ENCODE measurements at regions not wholly inside any gene's neighbourhood (a gene's known extent, or its start where the extent isn't known, plus 50 kb on each side); places are given as distances from the start of the nearest gene placed in this dataset.
A peak's percentile ranks its signal among the peaks of the same experiment; 100 is the strongest.

DNA sequence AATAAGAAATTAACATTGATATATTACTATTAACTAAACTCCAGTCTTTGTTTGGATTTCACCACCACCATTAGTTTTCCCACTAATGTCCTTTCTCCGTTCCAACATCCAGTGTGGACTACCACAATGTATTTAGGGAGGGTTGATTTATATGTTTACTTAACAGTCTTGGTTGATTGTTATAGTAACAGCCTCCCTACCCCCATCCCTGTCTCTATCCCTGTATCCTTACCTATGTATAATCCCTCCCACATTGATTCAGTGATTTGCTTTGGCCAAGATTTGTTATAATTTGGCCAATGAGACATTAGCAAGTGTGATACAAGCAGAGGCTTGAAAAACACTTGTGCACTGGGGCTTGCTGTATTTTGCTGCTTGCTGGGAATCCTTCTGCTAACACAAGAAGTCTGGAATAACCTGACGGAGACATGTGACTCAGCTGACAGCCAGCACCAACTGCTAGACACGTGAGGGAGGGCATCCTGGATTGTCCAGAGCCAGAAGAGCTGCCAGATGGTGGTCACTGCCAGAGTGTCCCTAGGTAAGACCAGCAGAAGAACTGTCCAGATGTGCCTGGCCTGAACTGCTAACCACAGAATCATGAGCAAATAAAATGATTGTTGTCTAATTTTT lies 51.2 kb upstream of the TCF7 start:
- no peak overlapping the region for H3K4me3 Mint-ChIP-seq
- no peaks in the 10 kb centered on the region for H3K9me3 Mint-ChIP-seq
- no peak for ATAC-seq (replicated peaks in 1 of 4)
- ChIA-PET POLR2A (no interaction called here), CTCF (no interaction called here)
- peaks cover 11 to 50% (median 19%) of the 10 kb centered on the region in 3 donors for H3K4me1 Mint-ChIP-seq
- WGBS (ENCODE audit: insufficient coverage), result 81% methylated on average over 2 of the region's 3 CpGs
- no peaks in the 10 kb centered on the region for H3K9me3 ChIP-seq
- H3K27me3 Mint-ChIP-seq, result no peaks in the 10 kb centered on the region
- no peak for DNase-seq
- H3K27ac ChIP-seq (ENCODE audit: low read length), result no peak overlapping the region
- no peaks in the 10 kb centered on the region for H3K27me3 ChIP-seq (replicated peaks in 1 of 2; ENCODE audit: control insufficient read depth in 2 of 2, extremely low read depth in 1 of 2, insufficient read depth in 2 of 2, low read length in 1 of 2)
- H3K4me3 ChIP-seq (ENCODE audit: control insufficient read depth in 1 of 2, extremely low read depth in 1 of 2, low read length in 1 of 2), result no peak overlapping the region
- peak overlapping the region in 1 of 2 donors; percentile 50 for H3K27ac Mint-ChIP-seq
- H3K36me3 Mint-ChIP-seq, result no peaks in the 10 kb centered on the region
- no peaks in the 10 kb centered on the region for H3K36me3 ChIP-seq (ENCODE audit: control insufficient read depth in 2 of 2, extremely low read depth in 1 of 2, insufficient read depth in 1 of 2, low read length in 1 of 2)
- peaks cover 5 to 12% of the 10 kb centered on the region in 2 experiments for H3K4me1 ChIP-seq (ENCODE audit: control insufficient read depth in 1 of 2, extremely low read depth in 1 of 2, insufficient read depth in 2 of 2, low read length in 2 of 2)

DNA sequence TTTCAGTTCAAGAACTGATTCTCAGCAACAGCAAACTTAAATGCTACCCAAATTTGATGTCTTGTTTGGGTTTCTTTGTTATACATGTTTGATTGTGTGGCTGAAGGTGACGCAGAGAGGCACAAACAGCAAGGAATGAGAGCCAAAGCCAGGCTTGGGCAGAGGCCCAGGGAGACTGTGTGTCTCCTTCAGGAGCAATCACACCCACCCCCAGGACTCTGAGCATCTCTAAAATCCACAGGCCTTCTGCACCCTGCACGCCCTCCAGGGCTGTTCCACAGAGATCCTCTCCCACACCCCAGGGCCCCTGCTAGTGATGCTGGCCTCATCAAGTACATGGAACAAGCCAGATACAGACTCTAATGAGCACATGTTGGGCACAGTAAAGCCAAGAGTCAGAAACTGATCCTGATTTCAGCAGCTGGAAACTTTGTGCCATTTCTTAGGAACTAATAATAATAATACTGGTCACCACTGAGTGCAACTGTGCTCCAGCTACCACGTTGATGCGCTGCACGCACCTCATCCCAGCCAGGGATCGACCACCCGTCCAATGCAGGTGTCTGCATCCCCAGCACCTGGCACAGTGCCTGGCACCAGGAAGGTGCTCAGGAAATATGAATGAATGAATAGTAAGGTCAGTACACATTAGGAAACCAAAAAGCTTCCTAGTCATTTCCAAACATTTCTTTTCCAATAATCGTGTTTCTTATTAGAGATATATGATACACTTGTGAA lies 54.6 kb upstream of the TCF7 start:
- CTCF ChIA-PET, result interaction anchor here in 1 of 2 donors (1.4 kb wide), 1 partner anchor 40 kb away, joined by 4 read pairs; no protein-coding TSS in a partner anchor
- H3K9me3 ChIP-seq, result no peaks in the 10 kb centered on the region
- no peaks in the 10 kb centered on the region for H3K36me3 ChIP-seq (ENCODE audit: control insufficient read depth in 2 of 2, extremely low read depth in 1 of 2, insufficient read depth in 1 of 2, low read length in 1 of 2)
- Mint-ChIP-seq H3K9me3 (no peaks in the 10 kb centered on the region), H3K27me3 (no peaks in the 10 kb centered on the region), H3K27ac (peak overlapping the region; percentile 39 to 60), H3K36me3 (no peaks in the 10 kb centered on the region), H3K4me3 (no peak overlapping the region), H3K4me1 (peaks cover 9 to 38% (median 14%) of the 10 kb centered on the region in 3 donors)
- 100% methylated on average over 1 of the region's 8 CpGs for WGBS (ENCODE audit: insufficient coverage)
- POLR2A ChIA-PET, result interaction anchor here in 1 of 2 donors (0.6 kb wide), 1 partner anchor 23 kb away, joined by 3 read pairs; no protein-coding TSS in a partner anchor
- DNase-seq, result no peak
- H3K4me1 ChIP-seq (ENCODE audit: control insufficient read depth in 1 of 2, extremely low read depth in 1 of 2, insufficient read depth in 2 of 2, low read length in 2 of 2), result peaks cover 3 to 11% of the 10 kb centered on the region in 2 experiments
- H3K27ac ChIP-seq (ENCODE audit: low read length), result no peak overlapping the region
- no peak overlapping the region for H3K4me3 ChIP-seq (ENCODE audit: control insufficient read depth in 1 of 2, extremely low read depth in 1 of 2, low read length in 1 of 2)
- no peak for ATAC-seq (replicated peaks in 1 of 4)
- H3K27me3 ChIP-seq (replicated peaks in 1 of 2; ENCODE audit: control insufficient read depth in 2 of 2, extremely low read depth in 1 of 2, insufficient read depth in 2 of 2, low read length in 1 of 2), result no peaks in the 10 kb centered on the region

DNA sequence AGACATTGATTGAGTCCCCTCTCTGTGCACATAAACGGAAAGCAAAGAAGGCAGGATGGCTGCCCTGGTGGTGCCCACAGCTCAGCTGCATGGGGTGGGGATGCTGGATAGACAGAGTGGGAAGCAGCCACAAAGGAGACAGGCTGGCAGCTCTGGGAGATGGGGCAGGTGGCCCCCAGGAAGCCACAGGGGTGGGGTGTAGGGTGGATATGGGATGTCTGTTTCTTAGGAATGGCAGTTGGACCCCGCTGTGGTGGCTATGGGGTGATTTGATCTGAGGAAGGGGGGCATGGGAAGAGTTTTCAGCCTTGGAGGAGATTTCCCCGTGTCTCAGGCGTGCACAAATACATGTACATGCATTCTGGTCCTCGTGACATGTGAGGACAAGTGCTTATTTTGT lies 50.2 kb upstream of the VDAC1 start:
- Mint-ChIP-seq H3K36me3 (no peaks in the 10 kb centered on the region), H3K27ac (peak overlapping the region; percentile 91 to 94)
- no peak for DNase-seq

More for the DNA sequence above, 50.2 kb upstream of the VDAC1 start:
- Histone ChIP-seq H3K27me3 (replicated peaks in 1 of 2; ENCODE audit: control insufficient read depth in 2 of 2, extremely low read depth in 1 of 2, insufficient read depth in 2 of 2, low read length in 1 of 2) (no peaks in the 10 kb centered on the region), H3K27ac (ENCODE audit: low read length) (no peak overlapping the region), H3K36me3 (ENCODE audit: control insufficient read depth in 2 of 2, extremely low read depth in 1 of 2, insufficient read depth in 1 of 2, low read length in 1 of 2) (no peaks in the 10 kb centered on the region), H3K4me1 (ENCODE audit: control insufficient read depth in 1 of 2, extremely low read depth in 1 of 2, insufficient read depth in 2 of 2, low read length in 2 of 2) (peaks cover 27 to 47% of the 10 kb centered on the region in 2 experiments), H3K9me3 (no peaks in the 10 kb centered on the region), H3K4me3 (ENCODE audit: control insufficient read depth in 1 of 2, extremely low read depth in 1 of 2, low read length in 1 of 2) (no peak overlapping the region)
- H3K27me3 Mint-ChIP-seq, result no peaks in the 10 kb centered on the region
- H3K4me3 Mint-ChIP-seq, result peak overlapping the region in 1 of 3 donors; percentile 67
- no peak for ATAC-seq (replicated peaks in 1 of 4)
- CTCF ChIA-PET, result interaction anchor here (1.0 kb wide), 2 partner anchors 11 to 15 kb away, joined by 6 to 8 read pairs; no protein-coding TSS in a partner anchor
- POLR2A ChIA-PET, result no interaction called here
- peaks cover 54 to 59% (median 58%) of the 10 kb centered on the region in 3 donors for H3K4me1 Mint-ChIP-seq
- no peaks in the 10 kb centered on the region for H3K9me3 Mint-ChIP-seq
- WGBS (ENCODE audit: insufficient coverage), result 90% methylated on average over 5 of the region's 5 CpGs

All from T-cell (primary cell).